Progenitor cell of endocrine pancreas (in vitro differentiated cells): ENCODE measurements at regions not wholly inside any gene's neighbourhood (a gene's known extent, or its start where the extent isn't known, plus 50 kb on each side); places are given as distances from the start of the nearest gene placed in this dataset.

ENCODE experiments used
- DNase-seq: peaks from one replicate; pipeline ENCODE4 v3.0.0; 2021; ENCODE audit warnings: low spot score; ENCODE audit not compliant: unreplicated experiment
- H3K27ac Mint-ChIP-seq: 2 replicates; pipeline ENCODE4 v1.8.0; 2021; ENCODE audit warnings: mild to moderate bottlenecking, moderate library complexity, mixed read lengths
- H3K27me3 Mint-ChIP-seq: 2 replicates; pipeline ENCODE4 v1.8.0; 2021; ENCODE audit warnings: mixed read lengths
- H3K36me3 Mint-ChIP-seq: 2 replicates; pipeline ENCODE4 v1.8.0; 2022; ENCODE audit warnings: mixed read lengths; ENCODE audit not compliant: insufficient read depth
- H3K4me1 Mint-ChIP-seq: 2 replicates; pipeline ENCODE4 v1.8.0; 2021; ENCODE audit warnings: low read depth, mixed read lengths
- H3K4me3 Mint-ChIP-seq: 2 replicates; pipeline ENCODE4 v1.8.0; 2021; ENCODE audit warnings: low read depth, mild to moderate bottlenecking, moderate library complexity, mixed read lengths
- H3K9me3 Mint-ChIP-seq: 2 replicates; pipeline ENCODE4 v1.8.0; 2021; ENCODE audit warnings: low read depth, mixed read lengths
- TF ChIP-seq, protein P1 (sequence below): fragments of 200-600 bp; sonication (generic); IDR thresholded peaks from one replicate; pipeline ENCODE4 v1.5.0; 2021; ENCODE audit warnings: antibody characterized with exemption, mild to moderate bottlenecking; ENCODE audit not compliant: unreplicated experiment

- Mint-ChIP-seq H3K27ac (no peak overlapping the region), H3K9me3 (peaks cover 6% of the 10 kb centered on the region), H3K27me3 (no peaks in the 10 kb centered on the region), H3K4me3 (no peak overlapping the region), H3K4me1 (no peaks in the 10 kb centered on the region), H3K36me3 (peaks cover 4% of the 10 kb centered on the region)
- no peak for DNase-seq
- TF ChIP-seq, protein P1, sequence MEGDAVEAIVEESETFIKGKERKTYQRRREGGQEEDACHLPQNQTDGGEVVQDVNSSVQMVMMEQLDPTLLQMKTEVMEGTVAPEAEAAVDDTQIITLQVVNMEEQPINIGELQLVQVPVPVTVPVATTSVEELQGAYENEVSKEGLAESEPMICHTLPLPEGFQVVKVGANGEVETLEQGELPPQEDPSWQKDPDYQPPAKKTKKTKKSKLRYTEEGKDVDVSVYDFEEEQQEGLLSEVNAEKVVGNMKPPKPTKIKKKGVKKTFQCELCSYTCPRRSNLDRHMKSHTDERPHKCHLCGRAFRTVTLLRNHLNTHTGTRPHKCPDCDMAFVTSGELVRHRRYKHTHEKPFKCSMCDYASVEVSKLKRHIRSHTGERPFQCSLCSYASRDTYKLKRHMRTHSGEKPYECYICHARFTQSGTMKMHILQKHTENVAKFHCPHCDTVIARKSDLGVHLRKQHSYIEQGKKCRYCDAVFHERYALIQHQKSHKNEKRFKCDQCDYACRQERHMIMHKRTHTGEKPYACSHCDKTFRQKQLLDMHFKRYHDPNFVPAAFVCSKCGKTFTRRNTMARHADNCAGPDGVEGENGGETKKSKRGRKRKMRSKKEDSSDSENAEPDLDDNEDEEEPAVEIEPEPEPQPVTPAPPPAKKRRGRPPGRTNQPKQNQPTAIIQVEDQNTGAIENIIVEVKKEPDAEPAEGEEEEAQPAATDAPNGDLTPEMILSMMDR: no peak
These were observed 75.3 kb upstream of the PUDP start for GRCh38 chrX:7223271-7223670.

- no peak for DNase-seq
- no peak overlapping the region for H3K4me3 Mint-ChIP-seq
- no peak overlapping the region for H3K27ac Mint-ChIP-seq
- TF ChIP-seq, protein P1: no peak
- H3K4me1 Mint-ChIP-seq: peaks cover 2% of the 10 kb centered on the region
- peaks cover 6% of the 10 kb centered on the region for H3K9me3 Mint-ChIP-seq
- no peaks in the 10 kb centered on the region for H3K27me3 Mint-ChIP-seq
- H3K36me3 Mint-ChIP-seq: peaks cover 4% of the 10 kb centered on the region
These were observed 72.2 kb upstream of the PUDP start for GRCh38 chrX:7220121-7220520.

DNA sequence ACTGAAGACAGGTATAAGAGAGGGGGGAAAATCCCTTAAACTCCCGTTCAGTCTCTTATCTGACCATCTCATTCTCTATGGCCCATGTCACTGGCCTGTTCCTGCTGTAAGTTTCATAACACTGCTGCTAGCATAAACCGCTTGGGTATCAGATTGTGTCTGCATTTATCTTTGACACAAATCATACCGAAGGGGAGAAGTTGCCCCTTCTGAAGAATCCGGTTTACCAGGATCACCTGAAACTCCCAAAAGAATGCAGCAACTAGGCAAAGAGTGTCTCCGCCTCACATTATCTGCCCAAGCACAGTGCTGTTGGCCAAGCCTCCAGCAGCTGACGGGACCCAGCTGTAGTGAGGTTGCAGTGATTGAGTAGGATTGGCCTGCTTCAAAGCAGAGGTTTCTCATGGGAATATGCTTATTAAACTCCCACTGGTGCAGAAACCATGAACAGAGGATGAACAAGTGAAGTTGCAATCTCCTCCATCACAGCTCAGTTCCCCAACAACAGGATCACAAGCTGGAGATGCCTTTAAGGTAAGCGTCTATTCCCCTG, 71.3 kb upstream of the PUDP start:
- Mint-ChIP-seq H3K36me3 (peaks cover 4% of the 10 kb centered on the region), H3K4me3 (no peak overlapping the region), H3K27ac (no peak overlapping the region), H3K9me3 (peaks cover 6% of the 10 kb centered on the region), H3K4me1 (peaks cover 2% of the 10 kb centered on the region), H3K27me3 (no peaks in the 10 kb centered on the region)
- DNase-seq: no peak
- TF ChIP-seq, protein P1: no peak

GRCh38 chrX:7218321-7219152, 70.6 kb upstream of the PUDP start:
- no peaks in the 10 kb centered on the region for H3K27me3 Mint-ChIP-seq
- no peak overlapping the region for H3K4me3 Mint-ChIP-seq
- H3K36me3 Mint-ChIP-seq: peaks cover 2% of the 10 kb centered on the region
- TF ChIP-seq, protein P1: no peak
- H3K4me1 Mint-ChIP-seq: peaks cover 2% of the 10 kb centered on the region
- no peak for DNase-seq
- H3K9me3 Mint-ChIP-seq: peaks cover 3% of the 10 kb centered on the region
- H3K27ac Mint-ChIP-seq: no peak overlapping the region

GRCh38 chrX:7216981-7217587, 69.1 kb upstream of the PUDP start:
- Mint-ChIP-seq H3K4me3 (no peak overlapping the region), H3K4me1 (peaks cover 2% of the 10 kb centered on the region), H3K36me3 (peaks cover 2% of the 10 kb centered on the region), H3K9me3 (peaks cover 3% of the 10 kb centered on the region), H3K27ac (no peak overlapping the region), H3K27me3 (no peaks in the 10 kb centered on the region)
- TF ChIP-seq, protein P1: no peak
- no peak for DNase-seq
